CD4-positive, CD25-positive, alpha-beta regulatory T cell (primary cell): ENCODE measurements at regions not wholly inside any gene's neighbourhood (a gene's known extent, or its start where the extent isn't known, plus 50 kb on each side); places are given as distances from the start of the nearest gene placed in this dataset.
"Not testable (repeated sequence)": the region's sequence is repeated elsewhere in the genome, so short reads cannot be mapped to it uniquely, and the experiment has no call there.

ENCODE experiments used
- ATAC-seq, 2 donors: fragments of 150-1000 bp; cut with Tn5 transposase; one replicate each; pipeline ENCODE4 v1.10.0; 2021; ENCODE audit warnings: low read depth in 2 of 2, moderate number of reproducible peaks in 2 of 2, moderate library complexity in 1 of 2
- DNase-seq, 3 donors: peaks; one replicate each; pipeline versions ENCODE4 v3.0.0 to v3.0.0-alpha.2; 2012 to 2022; ENCODE audit warnings: mixed read lengths in 1 of 3
- H3K27ac ChIP-seq: one replicate; pipeline ENCODE4 v1.7.0; 2013; ENCODE audit warnings: mild to moderate bottlenecking, low read length; ENCODE audit not compliant: insufficient read depth, poor library complexity, severe bottlenecking
- H3K27me3 ChIP-seq: one replicate; pipeline ENCODE4 v1.7.0; 2013; ENCODE audit warnings: low read length; ENCODE audit not compliant: control insufficient read depth, insufficient read depth
- H3K36me3 ChIP-seq: one replicate; pipeline ENCODE4 v1.7.0; 2013; ENCODE audit warnings: mild to moderate bottlenecking, low read length, moderate library complexity; ENCODE audit not compliant: control insufficient read depth, insufficient read depth
- H3K4me1 ChIP-seq: 2 replicates; pipeline ENCODE4 v1.7.0; 2013; ENCODE audit warnings: mild to moderate bottlenecking, low read length; ENCODE audit not compliant: insufficient read depth, control insufficient read depth, poor library complexity, severe bottlenecking
- H3K4me3 ChIP-seq: one replicate; pipeline ENCODE4 v1.7.0; 2013; ENCODE audit warnings: low read depth, mild to moderate bottlenecking, low read length, moderate library complexity
- H3K9me3 ChIP-seq, 2 experiments: 1 replicate in 1 of 2; 2 replicates in 1 of 2; pipeline ENCODE4 v1.7.0; 2013; ENCODE audit warnings: low read length in 2 of 2, mild to moderate bottlenecking in 1 of 2, moderate library complexity in 1 of 2; ENCODE audit not compliant: control insufficient read depth in 2 of 2
- H3K27ac Mint-ChIP-seq, 3 donors: one replicate each; pipeline ENCODE4 v1.8.0; 2020 to 2022; ENCODE audit warnings: mild to moderate bottlenecking in 3 of 3, mixed read lengths in 3 of 3, moderate library complexity in 2 of 3
- H3K27me3 Mint-ChIP-seq: one replicate; pipeline ENCODE4 v1.8.0; 2022; ENCODE audit warnings: mild to moderate bottlenecking, mixed read lengths
- H3K36me3 Mint-ChIP-seq: one replicate; pipeline ENCODE4 v1.8.0; 2020; ENCODE audit warnings: mixed read lengths
- H3K4me1 Mint-ChIP-seq, 4 donors: one replicate each; pipeline ENCODE4 v1.8.0; 2020 to 2022; ENCODE audit warnings: mixed read lengths in 4 of 4, mild to moderate bottlenecking in 1 of 4
- H3K4me3 Mint-ChIP-seq, 4 donors: one replicate each; pipeline ENCODE4 v1.8.0; 2020 to 2022; ENCODE audit warnings: mild to moderate bottlenecking in 4 of 4, mixed read lengths in 4 of 4, moderate library complexity in 3 of 4
- H3K9me3 Mint-ChIP-seq, 7 donors: one replicate each; pipeline ENCODE4 v1.8.0; 2020 to 2022; ENCODE audit warnings: mixed read lengths in 7 of 7, mild to moderate bottlenecking in 3 of 7, moderate library complexity in 2 of 7

DNA sequence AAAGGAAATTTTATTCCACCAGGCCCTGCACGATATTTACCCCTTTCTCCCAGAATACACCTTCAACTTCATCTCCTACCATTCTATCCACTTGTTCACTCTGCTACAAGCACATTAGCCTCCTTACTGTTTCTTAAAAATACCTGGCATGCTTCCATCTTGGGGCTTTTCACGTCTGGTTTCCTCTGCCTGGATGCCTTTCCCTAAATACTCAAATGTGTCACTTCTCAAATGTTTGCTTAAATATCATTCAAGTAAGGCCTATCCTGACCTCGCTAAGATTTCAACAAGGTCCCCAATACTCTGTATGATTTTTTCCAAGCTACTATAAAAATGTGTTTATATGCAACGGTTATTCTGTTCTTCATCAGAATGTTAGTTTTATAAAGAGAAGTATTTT is 433.0 kb upstream of the CHAC2 start:
- Mint-ChIP-seq H3K27me3 (no peaks in the 10 kb centered on the region), H3K36me3 (no peaks in the 10 kb centered on the region), H3K27ac (no peak overlapping the region), H3K4me1 (no peaks in the 10 kb centered on the region), H3K9me3 (peaks cover 0 to 7% (median 0%) of the 10 kb centered on the region in 7 donors), H3K4me3 (no peak overlapping the region)
- Histone ChIP-seq H3K4me1 (no peaks in the 10 kb centered on the region), H3K36me3 (no peaks in the 10 kb centered on the region), H3K27me3 (no peaks in the 10 kb centered on the region), H3K4me3 (no peak overlapping the region), H3K27ac (no peak overlapping the region), H3K9me3 (no peaks in the 10 kb centered on the region)
- DNase-seq (no peak), ATAC-seq (no peak)

DNA sequence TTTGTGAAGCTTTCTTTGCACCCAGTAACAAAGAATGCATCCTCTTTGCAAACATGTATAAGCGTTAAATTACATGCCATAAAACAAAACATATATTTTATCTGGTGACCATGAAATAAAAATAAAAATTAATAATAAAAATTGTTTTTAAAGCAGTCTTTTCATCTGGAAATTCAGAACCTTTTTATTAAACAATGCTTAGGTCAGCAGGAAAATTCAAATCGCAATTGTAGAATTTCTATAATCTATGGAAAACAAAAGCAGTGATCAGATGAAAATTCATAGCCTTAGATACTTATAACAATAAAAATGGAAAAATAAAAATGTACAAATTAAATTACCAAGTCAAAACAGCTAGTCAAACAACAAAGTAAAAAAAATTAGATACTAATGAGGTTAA is 435.9 kb upstream of the CHAC2 start:
- H3K27me3 ChIP-seq: no peaks in the 10 kb centered on the region
- Mint-ChIP-seq H3K36me3 (no peaks in the 10 kb centered on the region), H3K9me3 (peaks cover 0 to 7% (median 0%) of the 10 kb centered on the region in 7 donors), H3K4me3 (no peak overlapping the region), H3K27me3 (no peaks in the 10 kb centered on the region), H3K27ac (no peak overlapping the region), H3K4me1 (no peaks in the 10 kb centered on the region)
- H3K9me3 ChIP-seq: no peaks in the 10 kb centered on the region
- no peaks in the 10 kb centered on the region for H3K36me3 ChIP-seq
- no peaks in the 10 kb centered on the region for H3K4me1 ChIP-seq
- H3K27ac ChIP-seq: no peak overlapping the region
- no peak overlapping the region for H3K4me3 ChIP-seq
- no peak for DNase-seq
- ATAC-seq: no peak

DNA sequence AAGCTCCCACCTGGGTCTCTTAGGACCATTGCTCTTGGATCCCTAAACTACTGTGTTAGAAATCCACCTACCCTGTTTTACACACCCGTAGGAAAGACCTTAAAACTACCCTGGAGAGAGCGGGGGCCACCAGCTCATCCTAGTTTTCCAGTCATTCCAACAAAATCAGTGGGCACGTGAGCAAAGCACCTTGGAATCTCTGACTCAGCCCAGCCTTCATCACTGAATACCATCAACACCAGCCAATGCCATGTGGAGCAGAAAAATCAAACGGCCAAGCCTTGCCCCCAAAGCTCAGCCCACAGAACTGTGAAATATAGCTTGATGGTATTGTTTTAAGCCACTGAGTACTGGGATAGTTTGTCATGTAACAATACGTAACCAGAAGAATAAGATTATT is 449.7 kb upstream of the CHAC2 start:
- H3K27me3 Mint-ChIP-seq: no peaks in the 10 kb centered on the region
- no peak for DNase-seq

GRCh38 chr2:53315149-53315548 is 452.5 kb upstream of the CHAC2 start:
- no peaks in the 10 kb centered on the region for H3K9me3 ChIP-seq
- H3K27me3 ChIP-seq: no peaks in the 10 kb centered on the region
- Mint-ChIP-seq H3K36me3 (no peaks in the 10 kb centered on the region), H3K9me3 (peaks cover 0 to 4% (median 0%) of the 10 kb centered on the region in 7 donors), H3K4me1 (no peaks in the 10 kb centered on the region), H3K27me3 (no peaks in the 10 kb centered on the region), H3K4me3 (no peak overlapping the region), H3K27ac (no peak overlapping the region)
- no peak overlapping the region for H3K4me3 ChIP-seq
- ATAC-seq (no peak), DNase-seq (no peak)
- H3K27ac ChIP-seq: no peak overlapping the region
- H3K36me3 ChIP-seq: no peaks in the 10 kb centered on the region
- no peaks in the 10 kb centered on the region for H3K4me1 ChIP-seq

More for the DNA sequence above, 449.7 kb upstream of the CHAC2 start:
- H3K4me1 ChIP-seq: no peaks in the 10 kb centered on the region
- no peak for ATAC-seq
- Mint-ChIP-seq H3K27ac (no peak overlapping the region), H3K36me3 (no peaks in the 10 kb centered on the region), H3K9me3 (peaks cover 0 to 3% (median 0%) of the 10 kb centered on the region in 7 donors), H3K4me1 (no peaks in the 10 kb centered on the region), H3K4me3 (no peak overlapping the region)
- no peaks in the 10 kb centered on the region for H3K27me3 ChIP-seq
- H3K27ac ChIP-seq: no peak overlapping the region
- no peaks in the 10 kb centered on the region for H3K9me3 ChIP-seq
- H3K4me3 ChIP-seq: no peak overlapping the region
- no peaks in the 10 kb centered on the region for H3K36me3 ChIP-seq

DNA sequence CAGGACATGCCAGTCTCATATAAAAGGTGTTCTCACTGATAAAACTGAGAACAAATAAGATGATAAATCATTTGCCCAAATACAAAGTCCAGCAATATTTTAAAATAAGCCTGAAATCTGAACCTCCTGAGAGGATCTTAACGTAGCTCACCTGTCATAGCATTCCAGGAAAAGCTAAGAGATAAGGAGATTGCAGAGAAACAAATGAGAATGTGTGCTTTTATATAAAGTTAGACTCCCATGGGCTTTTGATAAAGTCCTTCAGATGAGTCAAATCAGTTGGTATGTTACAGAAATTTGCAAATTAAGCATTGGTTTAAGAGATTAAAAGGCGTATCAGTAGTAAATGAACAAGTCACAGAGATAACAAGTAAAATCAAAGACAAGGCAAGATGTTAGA is 452.9 kb upstream of the CHAC2 start:
- Mint-ChIP-seq H3K9me3 (peaks cover 0 to 4% (median 0%) of the 10 kb centered on the region in 7 donors), H3K27me3 (no peaks in the 10 kb centered on the region), H3K27ac (no peak overlapping the region), H3K4me1 (no peaks in the 10 kb centered on the region), H3K36me3 (no peaks in the 10 kb centered on the region), H3K4me3 (no peak overlapping the region)
- ATAC-seq: no peak
- Histone ChIP-seq H3K4me3 (no peak overlapping the region), H3K9me3 (no peaks in the 10 kb centered on the region), H3K36me3 (no peaks in the 10 kb centered on the region), H3K27ac (no peak overlapping the region), H3K4me1 (no peaks in the 10 kb centered on the region), H3K27me3 (no peaks in the 10 kb centered on the region)
- no peak for DNase-seq

DNA sequence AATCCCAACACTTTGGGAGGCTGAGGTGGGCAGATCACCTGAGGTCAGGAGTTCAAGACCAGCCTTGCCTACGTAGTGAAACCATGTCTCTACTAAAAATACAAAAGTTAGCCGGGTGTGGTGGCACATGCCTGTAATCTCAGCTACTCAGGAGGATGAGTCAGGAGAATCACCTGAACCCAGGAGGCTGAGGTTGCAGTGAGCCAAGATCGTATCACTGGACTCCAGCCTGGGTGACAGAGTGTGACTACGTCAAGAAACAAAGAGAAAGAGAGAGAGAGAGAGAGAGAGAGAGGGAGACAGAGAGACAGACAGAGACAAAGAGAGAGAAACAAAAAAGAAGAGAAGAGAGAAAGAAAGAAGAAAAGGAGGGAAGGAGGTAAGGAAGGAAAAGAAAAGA is 454.0 kb upstream of the CHAC2 start:
- not testable (repeated sequence) for H3K36me3 Mint-ChIP-seq, H3K27me3 ChIP-seq, ATAC-seq, H3K36me3 ChIP-seq, H3K4me1 ChIP-seq, H3K9me3 Mint-ChIP-seq, H3K9me3 ChIP-seq, H3K27me3 Mint-ChIP-seq, H3K4me1 Mint-ChIP-seq, H3K27ac ChIP-seq, H3K4me3 ChIP-seq, H3K27ac Mint-ChIP-seq, H3K4me3 Mint-ChIP-seq, DNase-seq

DNA sequence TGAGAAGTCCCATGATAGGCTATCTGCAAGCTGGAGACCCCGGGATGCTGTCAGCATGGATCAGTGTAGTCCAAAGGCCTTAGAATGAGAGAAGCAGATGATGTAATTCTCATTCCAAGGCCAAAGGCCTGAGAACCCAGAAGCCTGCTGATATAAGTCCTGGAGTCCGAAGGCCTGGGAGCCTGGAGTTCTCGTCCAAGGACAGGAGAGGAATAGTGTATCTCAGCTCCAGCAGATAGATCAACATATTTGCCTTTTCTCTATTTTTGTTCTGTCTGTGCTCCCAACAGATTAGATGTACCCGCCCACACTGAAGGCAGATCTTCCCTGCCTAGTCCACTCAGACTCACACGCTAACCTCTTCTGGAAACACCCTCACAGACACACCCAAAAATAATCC is 454.9 kb upstream of the CHAC2 start:
- no peaks in the 10 kb centered on the region for H3K4me1 Mint-ChIP-seq
- Histone ChIP-seq H3K4me3 (no peak overlapping the region), H3K27me3 (no peaks in the 10 kb centered on the region), H3K27ac (no peak overlapping the region), H3K36me3 (no peaks in the 10 kb centered on the region), H3K4me1 (no peaks in the 10 kb centered on the region), H3K9me3 (no peaks in the 10 kb centered on the region)
- H3K27me3 Mint-ChIP-seq: no peaks in the 10 kb centered on the region
- H3K4me3 Mint-ChIP-seq: no peak overlapping the region
- ATAC-seq: no peak
- no peak overlapping the region for H3K27ac Mint-ChIP-seq
- H3K9me3 Mint-ChIP-seq: peaks cover 0 to 4% (median 1%) of the 10 kb centered on the region in 7 donors
- no peak for DNase-seq
- no peaks in the 10 kb centered on the region for H3K36me3 Mint-ChIP-seq

DNA sequence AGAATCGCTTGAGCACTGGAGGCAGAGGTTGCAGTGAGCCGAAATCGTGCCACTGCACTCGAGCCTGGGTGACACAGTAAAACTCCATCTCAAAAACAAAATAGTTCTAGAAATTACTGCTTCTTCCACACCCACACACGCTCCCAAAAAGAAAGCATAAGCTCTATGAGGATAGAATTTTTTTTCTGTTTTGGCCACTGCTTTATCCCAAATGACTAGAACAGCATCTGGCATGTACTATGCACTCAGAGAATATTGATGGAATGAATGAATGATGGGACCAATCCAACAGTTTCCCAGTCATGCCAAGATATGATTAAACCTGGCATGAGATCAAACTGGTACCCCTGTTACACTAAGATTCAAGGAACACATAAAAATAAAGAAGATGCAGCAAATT is 455.4 kb upstream of the CHAC2 start:
- Histone ChIP-seq H3K36me3 (no peaks in the 10 kb centered on the region), H3K27ac (no peak overlapping the region), H3K9me3 (no peaks in the 10 kb centered on the region), H3K27me3 (no peaks in the 10 kb centered on the region), H3K4me1 (no peaks in the 10 kb centered on the region), H3K4me3 (no peak overlapping the region)
- no peak for ATAC-seq
- no peaks in the 10 kb centered on the region for H3K36me3 Mint-ChIP-seq
- H3K9me3 Mint-ChIP-seq: peaks cover 0 to 4% (median 1%) of the 10 kb centered on the region in 7 donors
- DNase-seq: no peak
- H3K27me3 Mint-ChIP-seq: no peaks in the 10 kb centered on the region
- no peak overlapping the region for H3K4me3 Mint-ChIP-seq
- H3K27ac Mint-ChIP-seq: no peak overlapping the region
- no peaks in the 10 kb centered on the region for H3K4me1 Mint-ChIP-seq
